Sigmoid colon (tissue), 6 donors: ENCODE measurements at regions not wholly inside any gene's neighbourhood (a gene's known extent, or its start where the extent isn't known, plus 50 kb on each side); places are given as distances from the start of the nearest gene placed in this dataset.

Experiments used
- DNase-seq: peaks from one replicate; pipeline ENCODE4 v3.0.0-alpha.2; 2019
- H3K27ac ChIP-seq, 4 donors: fragments of 200-600 bp; sonication (generic); one replicate each; pipeline ENCODE4 v1.5.1; 2016 to 2019; ENCODE audit warnings: mild to moderate bottlenecking in 1 of 4
- H3K27me3 ChIP-seq, 3 donors: fragments of 200-600 bp; sonication (generic); one replicate each; pipeline ENCODE4 v1.5.1; 2019; ENCODE audit warnings: mild to moderate bottlenecking in 1 of 3
- H3K36me3 ChIP-seq, 4 donors: fragments of 200-600 bp; sonication (generic); one replicate each; pipeline ENCODE4 v1.5.1; 2016 to 2019
- H3K4me1 ChIP-seq, 4 donors: fragments of 200-600 bp; sonication (generic); one replicate each; pipeline ENCODE4 v1.5.1; 2017 to 2019
- H3K4me3 ChIP-seq, 4 donors: fragments of 200-600 bp; sonication (generic); one replicate each; pipeline ENCODE4 v1.5.1; 2017 to 2019; ENCODE audit warnings: mild to moderate bottlenecking in 2 of 4, moderate library complexity in 1 of 4
- H3K9me3 ChIP-seq, 4 donors: fragments of 200-600 bp in 3 of 4; sonication (generic) in 3 of 4; one replicate each; pipeline versions ENCODE4 v1.5.1 to v1.6.1; 2013 to 2019
- CTCF ChIP-seq, 4 experiments: fragments of 450-650 bp in 3 of 4; fragments of 200-600 bp in 1 of 4; IDR thresholded peaks; one replicate each; pipeline ENCODE4 v1.5.1; 2016 to 2019; ENCODE audit warnings: antibody characterized with exemption in 4 of 4, mild to moderate bottlenecking in 3 of 4, moderate library complexity in 2 of 4
- EP300 ChIP-seq, 4 donors: sonication (generic); formaldehyde crosslinking; IDR thresholded peaks; one replicate each; pipeline ENCODE4 v1.6.1; 2017; ENCODE audit warnings: antibody characterized with exemption in 4 of 4
- POLR2A ChIP-seq, 2 donors: fragments of 450-650 bp; IDR thresholded peaks; one replicate each; pipeline ENCODE4 v1.6.1; 2016; ENCODE audit warnings: antibody characterized with exemption in 2 of 2, mild to moderate bottlenecking in 2 of 2, moderate library complexity in 2 of 2
- POLR2AphosphoS5 ChIP-seq, 4 donors: sonication (generic); formaldehyde crosslinking; IDR thresholded peaks; one replicate each; pipeline ENCODE4 v1.6.1; 2017; ENCODE audit warnings: antibody characterized with exemption in 4 of 4
- WGBS, 2 donors: extraction: QIAGEN DNeasy Blood & Tissue Kit; methylation state at CpG; one replicate each; pipeline ENCODE4 v1.1.7; 2013; 5-methylcytosine and 5-hydroxymethylcytosine counted together
- intact Hi-C: fragments of 100-400 bp; cut with DNase I; formaldehyde crosslinking; loops from one replicate; pipeline ENCODE4 v1.15.1; 2023
- donor health status: healthy with polysubstance abuse.
- donor health status: healthy.

GRCh38 chr5:27548484-27548883 lies 510.1 kb upstream of the CDH9 start:
- no peak for DNase-seq
- WGBS, 2 donors: 52 to 68% methylated on average over 2 of the region's 2 CpGs
- H3K9me3 ChIP-seq: no peaks in the 10 kb centered on the region
- H3K4me1 ChIP-seq: no peaks in the 10 kb centered on the region
- TF ChIP-seq POLR2AphosphoS5 (IDR thresholded peaks at IDR 0.05) (no peak), EP300 (IDR thresholded peaks at IDR 0.05) (no peak), POLR2A (IDR thresholded peaks at IDR 0.05) (no peak), CTCF (IDR thresholded peaks at IDR 0.05) (no peak)
- H3K36me3 ChIP-seq: no peaks in the 10 kb centered on the region
- H3K4me3 ChIP-seq: no peak overlapping the region
- intact Hi-C loops: no loop called here
- no peaks in the 10 kb centered on the region for H3K27me3 ChIP-seq
- H3K27ac ChIP-seq: no peak overlapping the region

GRCh38 chr5:27535031-27535557 lies 496.7 kb upstream of the CDH9 start:
- H3K27me3 ChIP-seq: no peaks in the 10 kb centered on the region
- no peak for DNase-seq
- H3K4me1 ChIP-seq: no peaks in the 10 kb centered on the region
- no peak overlapping the region for H3K27ac ChIP-seq
- H3K9me3 ChIP-seq: no peaks in the 10 kb centered on the region
- no peaks in the 10 kb centered on the region for H3K36me3 ChIP-seq
- H3K4me3 ChIP-seq: no peak overlapping the region
- intact Hi-C loops: no loop called here
- no peak for TF ChIP-seq POLR2AphosphoS5 (IDR thresholded peaks at IDR 0.05)
- no peak for TF ChIP-seq CTCF (IDR thresholded peaks at IDR 0.05)
- no peak for TF ChIP-seq EP300 (IDR thresholded peaks at IDR 0.05)
- TF ChIP-seq POLR2A (IDR thresholded peaks at IDR 0.05): no peak

DNA sequence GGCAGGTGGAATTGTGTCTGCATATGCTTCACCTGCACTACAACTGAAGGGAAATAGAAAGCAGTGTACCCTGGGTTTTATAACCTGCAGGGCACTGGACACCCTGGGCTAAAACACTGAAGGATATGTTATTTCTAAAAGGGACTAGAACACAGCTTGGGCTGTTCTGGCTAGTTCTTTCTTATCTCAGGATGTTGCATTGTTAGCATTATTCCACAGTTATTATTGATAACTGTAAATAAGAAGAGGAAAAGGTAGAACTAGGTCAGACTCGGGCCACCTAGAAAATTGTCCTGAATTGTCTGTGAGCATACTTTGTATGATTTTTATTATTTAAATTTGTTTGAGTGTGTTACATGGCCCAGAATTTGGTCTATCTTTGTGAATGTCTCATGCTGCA lies 493.9 kb upstream of the CDH9 start:
- Histone ChIP-seq H3K27me3 (no peaks in the 10 kb centered on the region), H3K4me3 (no peak overlapping the region), H3K27ac (no peak overlapping the region), H3K9me3 (no peaks in the 10 kb centered on the region), H3K36me3 (no peaks in the 10 kb centered on the region), H3K4me1 (no peaks in the 10 kb centered on the region)
- 73 to 80% methylated on average over 1 of the region's 1 CpG for WGBS, 2 donors
- intact Hi-C loops: no loop called here
- no peak for TF ChIP-seq POLR2AphosphoS5 (IDR thresholded peaks at IDR 0.05)
- TF ChIP-seq POLR2A (IDR thresholded peaks at IDR 0.05): no peak
- TF ChIP-seq EP300 (IDR thresholded peaks at IDR 0.05): no peak
- TF ChIP-seq CTCF (IDR thresholded peaks at IDR 0.05): no peak
- DNase-seq: no peak

DNA sequence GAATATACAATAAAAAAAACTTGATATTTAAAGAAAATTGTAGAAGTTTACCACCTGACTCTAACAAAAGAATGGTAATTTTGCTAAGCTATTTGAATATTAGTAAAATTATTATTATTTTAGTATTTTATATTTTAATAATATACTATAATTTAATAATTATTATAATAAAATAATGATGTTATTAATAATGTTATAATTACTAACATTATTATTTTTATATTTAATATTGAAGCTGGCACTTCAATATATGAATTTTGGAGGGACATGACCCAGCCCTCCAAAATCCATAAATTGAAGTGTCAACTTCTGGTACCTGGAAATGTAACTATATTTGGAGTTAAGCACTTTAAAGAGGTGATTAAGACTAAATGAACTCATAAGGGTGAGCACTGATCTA lies 486.1 kb upstream of the CDH9 start:
- no peaks in the 10 kb centered on the region for H3K27me3 ChIP-seq
- no peak overlapping the region for H3K4me3 ChIP-seq
- no peaks in the 10 kb centered on the region for H3K4me1 ChIP-seq
- no peaks in the 10 kb centered on the region for H3K9me3 ChIP-seq
- DNase-seq: no peak
- intact Hi-C loops: no loop called here
- H3K27ac ChIP-seq: no peak overlapping the region
- no peak for TF ChIP-seq EP300 (IDR thresholded peaks at IDR 0.05)
- no peak for TF ChIP-seq POLR2AphosphoS5 (IDR thresholded peaks at IDR 0.05)
- no peak for TF ChIP-seq POLR2A (IDR thresholded peaks at IDR 0.05)
- TF ChIP-seq CTCF (IDR thresholded peaks at IDR 0.05): no peak
- H3K36me3 ChIP-seq: no peaks in the 10 kb centered on the region

GRCh38 chr5:27523629-27524028 lies 485.2 kb upstream of the CDH9 start:
- Histone ChIP-seq H3K27ac (no peak overlapping the region), H3K36me3 (no peaks in the 10 kb centered on the region), H3K27me3 (no peaks in the 10 kb centered on the region), H3K4me3 (no peak overlapping the region), H3K4me1 (no peaks in the 10 kb centered on the region), H3K9me3 (peaks cover 0 to 2% (median 0%) of the 10 kb centered on the region in 4 donors)
- no peak for DNase-seq
- 93% methylated on average over 21 of the region's 21 CpGs for WGBS, 2 donors
- TF ChIP-seq POLR2A (IDR thresholded peaks at IDR 0.05) (no peak), CTCF (IDR thresholded peaks at IDR 0.05) (no peak), POLR2AphosphoS5 (IDR thresholded peaks at IDR 0.05) (no peak), EP300 (IDR thresholded peaks at IDR 0.05) (no peak)
- intact Hi-C loops: no loop called here
